H1 (cell line): ENCODE measurements at regions not wholly inside any gene's neighbourhood (a gene's known extent, or its start where the extent isn't known, plus 50 kb on each side); places are given as distances from the start of the nearest gene placed in this dataset.

Source experiments
- CTCF ChIA-PET: fragments of 300-600 bp; sonication (Branson Sonifier 250); formaldehyde crosslinking; loops from one replicate; lab custom pipeline; 2021; ENCODE audit not compliant: partially characterized antibody; lab: Charles Lee
- POLR2A ChIA-PET: fragments of 300-600 bp; sonication (Branson Sonifier 250); formaldehyde crosslinking; loops from one replicate; lab custom pipeline; 2021; ENCODE audit warnings: inconsistent platforms; ENCODE audit not compliant: partially characterized antibody; lab: Charles Lee
- DNase-seq, 2 experiments: peaks; one replicate each; pipeline versions ENCODE4 v3.0.0 to v3.0.0-alpha.2; 2010 to 2022; ENCODE audit warnings: low spot score in 2 of 2, low read depth in 1 of 2, mixed read lengths in 1 of 2
- FAIRE-seq: peaks from 2 replicates; lab custom pipeline; 2011; peaks lifted over from hg19 to GRCh38; lab: Jason Lieb, UNC
- H2AFZ ChIP-seq: 2 replicates; pipeline ENCODE4 v1.8.1; 2012; ENCODE audit warnings: low read length, inconsistent platforms
- H2AK5ac ChIP-seq: 2 replicates; pipeline ENCODE4 v1.6.1; 2013; ENCODE audit warnings: low read depth, low read length
- H2BK120ac ChIP-seq: replicated peaks from 2 replicates; pipeline ENCODE3; 2013; ENCODE audit warnings: low read depth, low read length, inconsistent platforms
- H2BK12ac ChIP-seq: 2 replicates; pipeline ENCODE4 v1.6.1; 2013; ENCODE audit warnings: low read depth, low read length
- H2BK15ac ChIP-seq: 2 replicates; pipeline ENCODE4 v1.6.1; 2013; ENCODE audit warnings: low read length
- H2BK20ac ChIP-seq: 2 replicates; pipeline ENCODE4 v1.6.1; 2013; ENCODE audit warnings: low read length
- H2BK5ac ChIP-seq: 2 replicates; pipeline ENCODE4 v1.6.1; 2013; ENCODE audit warnings: low read depth, low read length
- H3K14ac ChIP-seq: 2 replicates; pipeline ENCODE4 v1.6.1; 2013; ENCODE audit warnings: inconsistent platforms; ENCODE audit not compliant: insufficient read length
- H3K18ac ChIP-seq: 2 replicates; pipeline ENCODE4 v1.6.1; 2013; ENCODE audit warnings: low read length; ENCODE audit errors: extremely low read depth
- H3K23ac ChIP-seq: 2 replicates; pipeline ENCODE4 v1.6.1; 2013; ENCODE audit warnings: inconsistent platforms; ENCODE audit not compliant: insufficient read length
- H3K23me2 ChIP-seq: 2 replicates; pipeline ENCODE4 v1.6.1; 2013; ENCODE audit warnings: low read depth, low read length
- H3K27ac ChIP-seq: 2 replicates; pipeline ENCODE4 v1.6.1; 2011; ENCODE audit warnings: low read depth, low read length, inconsistent platforms
- H3K27me3 ChIP-seq, 4 experiments: replicated peaks in 1 of 4; 1 replicate in 1 of 4; 2 replicates in 3 of 4; pipeline versions ENCODE4 v1.6.1 to v1.8.1; 2011 to 2013; ENCODE audit warnings: low read length in 3 of 4, mild to moderate bottlenecking in 3 of 4, inconsistent platforms in 2 of 4, mixed read lengths in 2 of 4, moderate library complexity in 1 of 4; ENCODE audit not compliant: control insufficient read depth in 3 of 4, insufficient read depth in 3 of 4; ENCODE audit errors: extremely low read depth in 1 of 4
- H3K36me3 ChIP-seq, 4 experiments: 2 replicates each; pipeline versions ENCODE4 v1.6.1 to v1.8.1; 2011 to 2013; ENCODE audit warnings: mild to moderate bottlenecking in 4 of 4, low read length in 3 of 4, moderate library complexity in 2 of 4, control low read depth in 1 of 4, inconsistent platforms in 1 of 4; ENCODE audit not compliant: insufficient read depth in 4 of 4, control insufficient read depth in 2 of 4
- H3K4ac ChIP-seq: replicated peaks from 2 replicates; pipeline ENCODE3; 2013; ENCODE audit warnings: low read length, low read depth, mixed read lengths, inconsistent platforms; ENCODE audit not compliant: insufficient read length
- H3K4me1 ChIP-seq, 4 experiments: replicated peaks in 1 of 4; 1 replicate in 1 of 4; 2 replicates in 3 of 4; pipeline versions ENCODE4 v1.6.1 to v1.8.1; 2011 to 2013; ENCODE audit warnings: low read length in 3 of 4, inconsistent platforms in 2 of 4, mixed read lengths in 1 of 4; ENCODE audit not compliant: insufficient read depth in 4 of 4, control insufficient read depth in 3 of 4
- H3K4me2 ChIP-seq, 2 experiments: 2 replicates each; pipeline versions ENCODE4 v1.6.1 to v1.8.1; 2011 to 2013; ENCODE audit warnings: low read depth in 2 of 2, low read length in 2 of 2, control low read depth in 1 of 2, inconsistent platforms in 1 of 2, mild to moderate bottlenecking in 1 of 2; ENCODE audit not compliant: insufficient read depth in 1 of 2
- H3K4me3 ChIP-seq, 4 experiments: fragments of 200-600, 300-600 bp in 1 of 4; sonication (generic), shearing (Covaris generic), sonication (Bioruptor Twin) in 1 of 4; 2 replicates each; pipeline versions ENCODE4 v1.5.1 to v1.8.1; 2011 to 2016; ENCODE audit warnings: low read length in 4 of 4, low read depth in 3 of 4, control low read depth in 2 of 4, inconsistent platforms in 2 of 4, mild to moderate bottlenecking in 2 of 4, mixed read lengths in 1 of 4, moderate library complexity in 1 of 4; ENCODE audit not compliant: insufficient read depth in 2 of 4; ENCODE audit errors: extremely low read depth in 1 of 4
- H3K56ac ChIP-seq: replicated peaks from 2 replicates; pipeline ENCODE3; 2013; ENCODE audit warnings: low read depth, mild to moderate bottlenecking, mixed read lengths, low read length, inconsistent platforms; ENCODE audit not compliant: insufficient read length
- H3K79me1 ChIP-seq: 2 replicates; pipeline ENCODE4 v1.6.1; 2013; ENCODE audit warnings: low read depth, low read length, control low read depth
- H3K79me2 ChIP-seq, 2 experiments: 2 replicates each; pipeline versions ENCODE4 v1.6.1 to v1.8.1; 2012 to 2013; ENCODE audit warnings: low read length in 2 of 2, mild to moderate bottlenecking in 2 of 2, inconsistent platforms in 1 of 2; ENCODE audit not compliant: insufficient read depth in 2 of 2, control insufficient read depth in 1 of 2
- H3K9ac ChIP-seq, 4 experiments: replicated peaks in 1 of 4; 1 replicate in 1 of 4; 2 replicates in 3 of 4; pipeline versions ENCODE4 v1.6.1 to v1.8.1; 2011 to 2013; ENCODE audit warnings: low read depth in 3 of 4, low read length in 3 of 4, control low read depth in 2 of 4, mild to moderate bottlenecking in 2 of 4, moderate library complexity in 2 of 4, inconsistent platforms in 1 of 4; ENCODE audit errors: extremely low read depth in 1 of 4
- H3K9me3 ChIP-seq, 2 experiments: 2 replicates each; pipeline versions ENCODE4 v1.6.1 to v1.8.1; 2012 to 2013; ENCODE audit warnings: mild to moderate bottlenecking in 2 of 2, moderate library complexity in 2 of 2, control low read depth in 1 of 2, inconsistent platforms in 1 of 2, low read depth in 1 of 2, low read length in 1 of 2, mixed read lengths in 1 of 2; ENCODE audit not compliant: insufficient read depth in 2 of 2
- H4K20me1 ChIP-seq, 2 experiments: replicated peaks in 1 of 2; 2 replicates each; pipeline versions ENCODE3 to v1.8.1; 2011 to 2013; ENCODE audit warnings: inconsistent platforms in 2 of 2, low read length in 2 of 2, mild to moderate bottlenecking in 1 of 2; ENCODE audit not compliant: insufficient read depth in 2 of 2, control insufficient read depth in 1 of 2
- H4K5ac ChIP-seq: 2 replicates; pipeline ENCODE4 v1.6.1; 2013; ENCODE audit warnings: low read length, low read depth, mixed read lengths, inconsistent platforms; ENCODE audit not compliant: insufficient read length
- H4K8ac ChIP-seq: 2 replicates; pipeline ENCODE4 v1.8.0; 2013; ENCODE audit warnings: mild to moderate bottlenecking, moderate library complexity, low read length, inconsistent platforms; ENCODE audit not compliant: insufficient read depth; ENCODE audit errors: extremely low read depth
- H4K91ac ChIP-seq: replicated peaks from 2 replicates; pipeline ENCODE3; 2013; ENCODE audit warnings: low read length, mixed read lengths, inconsistent platforms; ENCODE audit not compliant: insufficient read length
- KDM1A ChIP-seq: fragments of 200-600, 300-600 bp; sonication (generic); IDR thresholded peaks from 2 replicates; pipeline ENCODE4 v1.7.1; 2016; ENCODE audit warnings: mild to moderate bottlenecking, low read length, borderline replicate concordance
- WGBS, 2 experiments: shearing (Covaris generic) in 1 of 2; methylation state at CpG; one replicate each; pipeline versions ENCODE4 v1.1.6 to v1.1.7; 2013 to 2015; ENCODE audit warnings: low lambda C conversion rate in 2 of 2, mixed read lengths in 2 of 2, inconsistent platforms in 1 of 2, low coverage in 1 of 2, missing lambda C conversion rate in 1 of 2; ENCODE audit not compliant: insufficient replicate concordance in 2 of 2, insufficient coverage in 1 of 2, insufficient read length in 1 of 2; ENCODE audit errors: extremely low coverage in 1 of 2, missing lambda C conversion rate in 1 of 2; 5-methylcytosine and 5-hydroxymethylcytosine counted together
- TF ChIP-seq, protein P1 (sequence below): IDR thresholded peaks from 2 replicates; pipeline ENCODE4 v1.6.1; 2011; ENCODE audit warnings: low read depth, mild to moderate bottlenecking, low read length; ENCODE audit not compliant: insufficient read depth

DNA sequence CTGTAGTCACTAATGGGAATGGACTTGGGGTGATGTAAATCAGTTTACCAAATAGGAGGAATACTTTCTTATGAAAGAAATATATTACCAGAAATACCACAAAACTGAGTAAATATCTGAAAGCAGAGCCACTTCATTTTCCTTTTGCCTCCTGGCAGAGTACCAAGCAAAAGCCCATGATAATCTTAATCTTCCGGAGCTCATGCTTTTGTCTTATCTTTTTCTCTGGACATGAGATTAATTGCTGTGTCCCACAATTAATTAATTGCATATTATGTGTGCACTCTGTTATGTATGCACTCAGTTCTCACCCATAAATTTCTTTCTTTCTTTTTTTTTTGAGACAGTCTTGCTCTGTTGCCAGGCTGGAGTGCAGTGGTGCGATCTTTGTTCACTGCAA, 94.1 kb upstream of the PDE4B start:
- H3K23me2 ChIP-seq: no peaks in the 10 kb centered on the region
- CTCF ChIA-PET: interaction anchor here (0.9 to 3.4 kb wide), 2 partner anchors 11 to 462 kb away, joined by 3 to 25 read pairs; no protein-coding TSS in a partner anchor
- H3K4me2 ChIP-seq: no peak overlapping the region
- no peak overlapping the region for H3K4ac ChIP-seq
- H3K9me3 ChIP-seq: no peaks in the 10 kb centered on the region
- DNase-seq (no peak), FAIRE-seq (no peak)
- no peak overlapping the region for H3K27ac ChIP-seq
- H3K79me1 ChIP-seq: no peaks in the 10 kb centered on the region
- no peaks in the 10 kb centered on the region for H3K27me3 ChIP-seq
- H2BK5ac ChIP-seq: no peak overlapping the region
- no peak overlapping the region for H3K56ac ChIP-seq
- no peaks in the 10 kb centered on the region for H3K36me3 ChIP-seq
- H3K4me1 ChIP-seq: no peaks in the 10 kb centered on the region
- H2BK12ac ChIP-seq: no peak overlapping the region
- 92% methylated on average over 2 of the region's 2 CpGs; no CpG with 5 or more reads in 1 of the 2 experiments for WGBS, 2 experiments
- no peak overlapping the region for H4K5ac ChIP-seq
- H3K4me3 ChIP-seq: no peak overlapping the region
- H2BK20ac ChIP-seq: no peak overlapping the region
- no peak overlapping the region for H4K8ac ChIP-seq
- no peak overlapping the region for H4K91ac ChIP-seq
- H3K14ac ChIP-seq: no peak overlapping the region
- H2AFZ ChIP-seq: no peak overlapping the region
- H2BK15ac ChIP-seq: no peak overlapping the region
- no peak overlapping the region for H3K23ac ChIP-seq
- no peak overlapping the region for H2AK5ac ChIP-seq
- no peak overlapping the region for H3K9ac ChIP-seq
- H3K79me2 ChIP-seq: no peaks in the 10 kb centered on the region
- no peaks in the 10 kb centered on the region for H4K20me1 ChIP-seq
- no peak overlapping the region for H2BK120ac ChIP-seq
- POLR2A ChIA-PET: interaction anchor here (0.6 kb wide), 2 partner anchors 20 to 862 kb away, joined by 4 read pairs; no protein-coding TSS in a partner anchor
- no peak overlapping the region for H3K18ac ChIP-seq
- no peak for TF ChIP-seq KDM1A
- TF ChIP-seq, protein P1, sequence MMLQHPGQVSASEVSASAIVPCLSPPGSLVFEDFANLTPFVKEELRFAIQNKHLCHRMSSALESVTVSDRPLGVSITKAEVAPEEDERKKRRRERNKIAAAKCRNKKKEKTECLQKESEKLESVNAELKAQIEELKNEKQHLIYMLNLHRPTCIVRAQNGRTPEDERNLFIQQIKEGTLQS: no peak
